Transverse colon (tissue), 4 donors: ENCODE measurements at regions not wholly inside any gene's neighbourhood (a gene's known extent, or its start where the extent isn't known, plus 50 kb on each side); places are given as distances from the start of the nearest gene placed in this dataset.

Experiments used
- DNase-seq: peaks from one replicate; pipeline ENCODE4 v3.0.0-alpha.2; 2019
- H3K27ac ChIP-seq, 4 donors: fragments of 200-600 bp; sonication (generic); 2 replicates each; pipeline ENCODE4 v1.5.1; 2016 to 2018; ENCODE audit warnings: inconsistent platforms in 4 of 4
- H3K27me3 ChIP-seq: fragments of 200-600 bp; sonication (generic); 2 replicates; pipeline ENCODE4 v1.5.1; 2017; ENCODE audit warnings: inconsistent platforms
- H3K36me3 ChIP-seq, 4 donors: fragments of 200-600 bp; sonication (generic); 2 replicates each; pipeline ENCODE4 v1.5.1; 2017 to 2019; ENCODE audit warnings: inconsistent platforms in 4 of 4
- H3K4me1 ChIP-seq, 4 donors: fragments of 200-600 bp; sonication (generic); 2 replicates each; pipeline ENCODE4 v1.5.1; 2017 to 2020; ENCODE audit warnings: inconsistent platforms in 4 of 4
- H3K4me3 ChIP-seq, 4 donors: fragments of 200-600 bp; sonication (generic); 1 replicate in 1 of 4; 2 replicates in 3 of 4; pipeline versions ENCODE4 v1.5.1 to v1.6.1; 2017 to 2019; ENCODE audit warnings: inconsistent platforms in 4 of 4
- H3K9me3 ChIP-seq, 2 donors: fragments of 200-600 bp; sonication (generic); 2 replicates each; pipeline ENCODE4 v1.5.1; 2017 to 2019; ENCODE audit warnings: inconsistent platforms in 2 of 2
- CTCF ChIP-seq, 5 experiments: fragments of 200-600 bp in 3 of 5; fragments of 450-650 bp in 2 of 5; sonication (generic) in 3 of 5; IDR thresholded peaks; 1 replicate in 2 of 5; 2 replicates in 3 of 5; pipeline ENCODE4 v1.5.1; 2016 to 2017; ENCODE audit warnings: antibody characterized with exemption in 5 of 5, inconsistent platforms in 3 of 5, mild to moderate bottlenecking in 2 of 5, moderate library complexity in 1 of 5
- EP300 ChIP-seq: sonication (generic); formaldehyde crosslinking; IDR thresholded peaks from one replicate; pipeline ENCODE4 v1.6.1; 2017; ENCODE audit warnings: antibody characterized with exemption, low read depth
- POLR2A ChIP-seq: fragments of 450-650 bp; IDR thresholded peaks from one replicate; pipeline ENCODE4 v1.6.1; 2016; ENCODE audit warnings: antibody characterized with exemption, mild to moderate bottlenecking, moderate library complexity
- POLR2AphosphoS5 ChIP-seq, 3 donors: sonication (generic); formaldehyde crosslinking; IDR thresholded peaks; one replicate each; pipeline ENCODE4 v1.6.1; 2016; ENCODE audit warnings: antibody characterized with exemption in 3 of 3
- WGBS, 2 donors: methylation state at CpG; one replicate each; pipeline ENCODE4 v1.1.5; 2018; ENCODE audit warnings: low coverage in 1 of 2; 5-methylcytosine and 5-hydroxymethylcytosine counted together
- in situ Hi-C, 4 donors: fragments of 200-750 bp; cut with MboI; loops; one replicate each; pipeline versions ENCODE4 v1.15.0 to v1.15.1; 2017; ENCODE audit warnings: low sequenced_read_pairs in 3 of 4, low pct_ligation_motif_present in 1 of 4, low pct_unique_long_range_greater_than_20kb in 1 of 4
- intact Hi-C: fragments of 100-400 bp; cut with DNase I; formaldehyde crosslinking; loops from one replicate; pipeline ENCODE4 v1.15.1; 2023; ENCODE audit warnings: low total_unique reads

GRCh38 chr22:48212727-48213126 lies 1450.3 kb downstream of the TBC1D22A start:
- no peak for DNase-seq
- Histone ChIP-seq H3K4me1 (no peaks in the 10 kb centered on the region), H3K36me3 (no peaks in the 10 kb centered on the region), H3K27me3 (peaks cover 12% of the 10 kb centered on the region), H3K9me3 (no peaks in the 10 kb centered on the region), H3K4me3 (no peak overlapping the region), H3K27ac (no peak overlapping the region)
- no peak for TF ChIP-seq POLR2A
- WGBS, 2 donors: 79 to 85% methylated on average over 1 of the region's 1 CpG
- intact Hi-C loops: no loop called here
- in situ Hi-C loops: no loop called here

- no peak for DNase-seq
- Histone ChIP-seq H3K9me3 (no peaks in the 10 kb centered on the region), H3K4me1 (no peaks in the 10 kb centered on the region), H3K4me3 (no peak overlapping the region), H3K27me3 (peaks cover 12% of the 10 kb centered on the region), H3K36me3 (no peaks in the 10 kb centered on the region), H3K27ac (no peak overlapping the region)
- no peak for TF ChIP-seq EP300
- TF ChIP-seq CTCF (IDR thresholded peaks at IDR 0.05): no peak
- no peak for TF ChIP-seq POLR2A
- intact Hi-C loops (no loop called here), in situ Hi-C loops (no loop called here)
- 60% methylated on average over 7 of the region's 7 CpGs; no CpG with 5 or more reads in 1 of the 2 donors for WGBS, 2 donors
These were observed 1448.4 kb downstream of the TBC1D22A start for GRCh38 chr22:48210812-48211211.

GRCh38 chr22:48210198-48210580 lies 1447.7 kb downstream of the TBC1D22A start:
- in situ Hi-C loops: no loop called here
- Histone ChIP-seq H3K36me3 (no peaks in the 10 kb centered on the region), H3K9me3 (no peaks in the 10 kb centered on the region), H3K27ac (no peak overlapping the region), H3K4me1 (no peaks in the 10 kb centered on the region), H3K27me3 (peaks cover 12% of the 10 kb centered on the region), H3K4me3 (no peak overlapping the region)
- 50 to 68% methylated on average over 2 to 10 of the region's 10 CpGs for WGBS, 2 donors
- TF ChIP-seq CTCF (IDR thresholded peaks at IDR 0.05) (no peak), POLR2AphosphoS5 (IDR thresholded peaks at IDR 0.05) (no peak), POLR2A (no peak), EP300 (no peak)
- intact Hi-C loops: no loop called here
- no peak for DNase-seq

GRCh38 chr22:48209473-48210197 lies 1447.2 kb downstream of the TBC1D22A start:
- no peak for DNase-seq
- Histone ChIP-seq H3K4me3 (no peak overlapping the region), H3K27ac (no peak overlapping the region), H3K36me3 (no peaks in the 10 kb centered on the region), H3K9me3 (no peaks in the 10 kb centered on the region), H3K4me1 (no peaks in the 10 kb centered on the region), H3K27me3 (peaks cover 12% of the 10 kb centered on the region)
- in situ Hi-C loops: no loop called here
- intact Hi-C loops: no loop called here
- WGBS, 2 donors: 59 to 84% methylated on average over 8 to 26 of the region's 26 CpGs
- TF ChIP-seq CTCF (IDR thresholded peaks at IDR 0.05): no peak
- no peak for TF ChIP-seq EP300

- Histone ChIP-seq H3K27me3 (peaks cover 5% of the 10 kb centered on the region), H3K9me3 (no peaks in the 10 kb centered on the region), H3K27ac (no peak overlapping the region), H3K4me1 (no peaks in the 10 kb centered on the region), H3K4me3 (no peak overlapping the region), H3K36me3 (no peaks in the 10 kb centered on the region)
- intact Hi-C loops (no loop called here), in situ Hi-C loops (no loop called here)
- 87 to 100% methylated on average over 3 to 19 of the region's 19 CpGs for WGBS, 2 donors
- TF ChIP-seq POLR2AphosphoS5 (IDR thresholded peaks at IDR 0.05) (no peak), POLR2A (no peak), CTCF (IDR thresholded peaks at IDR 0.05) (no peak), EP300 (no peak)
- no peak for DNase-seq
These were observed 1446.4 kb downstream of the TBC1D22A start for GRCh38 chr22:48208894-48209293.
